H1 (cell line): ENCODE measurements at regions not wholly inside any gene's neighbourhood (a gene's known extent, or its start where the extent isn't known, plus 50 kb on each side); places are given as distances from the start of the nearest gene placed in this dataset.

Source experiments
- BACH1 ChIP-seq: IDR thresholded peaks from 2 replicates; pipeline ENCODE4 v1.6.1; 2012; ENCODE audit warnings: low read length, improper control_type of control experiment
- CHD7 ChIP-seq: fragments of 300-600 bp; sonication (generic); IDR thresholded peaks from 2 replicates; pipeline ENCODE4 v1.7.1; 2012; ENCODE audit warnings: low read length, moderate library complexity, mild to moderate bottlenecking, inconsistent platforms; ENCODE audit not compliant: insufficient replicate concordance
- NANOG ChIP-seq: IDR thresholded peaks from 2 replicates; pipeline ENCODE4 v1.6.1; 2011; ENCODE audit warnings: low read length, low read depth, mild to moderate bottlenecking, inconsistent platforms; ENCODE audit not compliant: insufficient read depth, poor library complexity, severe bottlenecking
- NRF1 ChIP-seq: IDR thresholded peaks from 2 replicates; pipeline ENCODE4 v1.6.1; 2011; ENCODE audit warnings: mild to moderate bottlenecking, low read depth, low read length, improper control_type of control experiment
- POLR2AphosphoS5 ChIP-seq: IDR thresholded peaks from 2 replicates; pipeline ENCODE4 v1.6.1; 2011; ENCODE audit warnings: low read depth, low read length
- RBBP5 ChIP-seq: IDR thresholded peaks from 2 replicates; pipeline ENCODE4 v1.7.1; 2012; ENCODE audit warnings: low read depth, mild to moderate bottlenecking, inconsistent platforms, low read length, moderate library complexity, borderline replicate concordance
- RNF2 ChIP-seq: fragments of 200-900, 300-1000 bp; sonication (generic); IDR thresholded peaks from 2 replicates; pipeline ENCODE4 v1.7.1; 2016; ENCODE audit warnings: borderline replicate concordance, low read depth, mild to moderate bottlenecking, antibody characterized with exemption, low read length; ENCODE audit not compliant: poor library complexity, severe bottlenecking; ENCODE audit errors: missing control alignments
- SAP30 ChIP-seq: fragments of 300-600 bp; sonication (generic); IDR thresholded peaks from 2 replicates; pipeline ENCODE4 v1.7.1; 2012; ENCODE audit warnings: low read length, moderate library complexity, mild to moderate bottlenecking, inconsistent platforms; ENCODE audit not compliant: insufficient read depth, insufficient replicate concordance
- SUZ12 ChIP-seq: fragments of 200-600 bp; sonication (generic); IDR thresholded peaks from 2 replicates; pipeline ENCODE4 v1.6.1; 2012; ENCODE audit warnings: mild to moderate bottlenecking, inconsistent platforms, low read length, moderate library complexity, mixed read lengths
- TBP ChIP-seq: IDR thresholded peaks from 2 replicates; pipeline ENCODE4 v1.6.1; 2011; ENCODE audit warnings: low read depth, low read length, improper control_type of control experiment

GRCh38 chr7:13454916-13455592, 534.4 kb downstream of the ETV1 start (continued):
- no peak for TF ChIP-seq CHD7
- TF ChIP-seq SUZ12 = no peak
- TF ChIP-seq NRF1 = no peak
- TF ChIP-seq BACH1 = no peak
- TF ChIP-seq POLR2AphosphoS5 = no peak
- TF ChIP-seq RNF2 = no peak
- no peak for TF ChIP-seq NANOG
- no peak for TF ChIP-seq SAP30
- no peak for TF ChIP-seq TBP
- no peak for TF ChIP-seq RBBP5
- TF ChIP-seq, all 59 proteins: peak for 0
